ENCODE measurements at regions not wholly inside any gene's neighbourhood (a gene's known extent, or its start where the extent isn't known, plus 50 kb on each side); places are given as distances from the start of the nearest gene placed in this dataset.

DNA sequence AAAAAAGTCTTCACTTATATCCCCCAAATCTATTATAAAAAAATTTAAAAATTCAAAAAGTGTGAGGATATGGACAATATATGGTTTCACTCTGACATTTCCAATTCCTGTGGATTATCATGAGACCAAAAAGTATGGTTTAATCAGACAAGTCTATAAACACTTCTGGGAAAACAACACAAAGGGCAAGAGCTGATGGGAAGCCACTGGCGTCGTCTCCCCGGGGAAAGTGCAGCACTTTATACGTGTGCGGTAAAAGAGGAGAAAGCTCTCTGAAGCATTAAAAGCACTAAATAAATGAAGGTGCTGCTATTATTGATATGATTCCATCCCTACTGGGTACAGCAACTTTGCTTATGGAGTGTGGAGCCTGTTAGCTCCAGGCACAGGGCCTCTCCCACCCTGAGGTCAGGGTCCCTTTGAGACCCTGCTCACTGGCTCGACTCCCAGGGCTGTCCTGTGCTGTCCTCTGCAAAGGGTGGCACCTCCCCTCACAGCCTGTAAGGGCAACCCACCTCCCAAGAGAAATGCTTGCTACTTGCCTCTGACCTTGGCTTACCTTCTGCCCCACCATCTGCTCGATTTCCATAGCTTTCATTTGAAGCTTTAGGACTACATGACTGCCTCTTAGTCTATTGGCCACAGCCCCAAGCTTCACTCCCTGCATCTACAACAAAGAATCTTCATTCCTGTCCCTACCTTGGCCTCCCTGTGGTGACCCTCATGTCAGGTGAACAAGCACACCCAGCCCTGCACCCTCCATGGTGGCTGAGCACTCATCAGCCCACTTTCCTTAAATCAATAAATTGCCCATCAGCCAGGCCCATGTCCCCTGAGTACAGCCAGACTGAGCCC is 248.6 kb downstream of the HNRNPD start:
- TF ChIP-seq, protein P1, sequence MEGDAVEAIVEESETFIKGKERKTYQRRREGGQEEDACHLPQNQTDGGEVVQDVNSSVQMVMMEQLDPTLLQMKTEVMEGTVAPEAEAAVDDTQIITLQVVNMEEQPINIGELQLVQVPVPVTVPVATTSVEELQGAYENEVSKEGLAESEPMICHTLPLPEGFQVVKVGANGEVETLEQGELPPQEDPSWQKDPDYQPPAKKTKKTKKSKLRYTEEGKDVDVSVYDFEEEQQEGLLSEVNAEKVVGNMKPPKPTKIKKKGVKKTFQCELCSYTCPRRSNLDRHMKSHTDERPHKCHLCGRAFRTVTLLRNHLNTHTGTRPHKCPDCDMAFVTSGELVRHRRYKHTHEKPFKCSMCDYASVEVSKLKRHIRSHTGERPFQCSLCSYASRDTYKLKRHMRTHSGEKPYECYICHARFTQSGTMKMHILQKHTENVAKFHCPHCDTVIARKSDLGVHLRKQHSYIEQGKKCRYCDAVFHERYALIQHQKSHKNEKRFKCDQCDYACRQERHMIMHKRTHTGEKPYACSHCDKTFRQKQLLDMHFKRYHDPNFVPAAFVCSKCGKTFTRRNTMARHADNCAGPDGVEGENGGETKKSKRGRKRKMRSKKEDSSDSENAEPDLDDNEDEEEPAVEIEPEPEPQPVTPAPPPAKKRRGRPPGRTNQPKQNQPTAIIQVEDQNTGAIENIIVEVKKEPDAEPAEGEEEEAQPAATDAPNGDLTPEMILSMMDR (IDR thresholded peaks at IDR 0.05) = no peak
- no peak for TF ChIP-seq POLR2A (IDR thresholded peaks at IDR 0.05)

Data from esophagus squamous epithelium (tissue), 4 donors.